NCI-H345 treated with DMSO at 0.1 percent for 48 hours (cell line): ENCODE measurements at regions not wholly inside any gene's neighbourhood (a gene's known extent, or its start where the extent isn't known, plus 50 kb on each side); places are given as distances from the start of the nearest gene placed in this dataset.
"Not testable (repeated sequence)": the region's sequence is repeated elsewhere in the genome, so short reads cannot be mapped to it uniquely, and the experiment has no call there.

Experiments used
- DNase-seq: peaks from one replicate; lab custom pipeline; 2025; ENCODE audit not compliant: unreplicated experiment; lab: John Stamatoyannopoulos, UW

- no peak for DNase-seq
These were observed 164.3 kb downstream of the TMEM121 start for GRCh38 chr14:105690671-105691070.

GRCh38 chr14:105691321-105692109 is 165.1 kb downstream of the TMEM121 start:
- DNase-seq: not testable (repeated sequence)

GRCh38 chr14:105692110-105692685 is 165.8 kb downstream of the TMEM121 start:
- DNase-seq: not testable (repeated sequence)

- no peak for DNase-seq
These were observed 168.6 kb downstream of the TMEM121 start for GRCh38 chr14:105694961-105695360.

GRCh38 chr14:105696388-105696787 is 170.0 kb downstream of the TMEM121 start:
- DNase-seq: not testable (repeated sequence)

GRCh38 chr14:105697414-105697813 is 171.0 kb downstream of the TMEM121 start:
- DNase-seq: not testable (repeated sequence)

GRCh38 chr14:105697955-105698354 is 171.6 kb downstream of the TMEM121 start:
- DNase-seq: not testable (repeated sequence)

- not testable (repeated sequence) for DNase-seq
These were observed 172.7 kb downstream of the TMEM121 start for GRCh38 chr14:105698940-105699556.

- DNase-seq: not testable (repeated sequence)
These were observed 173.3 kb downstream of the TMEM121 start for GRCh38 chr14:105699706-105700105.

- DNase-seq: not testable (repeated sequence)
These were observed 173.8 kb downstream of the TMEM121 start for GRCh38 chr14:105700146-105700545.

- DNase-seq: no peak
These were observed 174.4 kb downstream of the TMEM121 start for GRCh38 chr14:105700622-105701288.

- no peak for DNase-seq
These were observed 175.3 kb downstream of the TMEM121 start for GRCh38 chr14:105701456-105702274.

GRCh38 chr14:105702275-105702817 is 176.0 kb downstream of the TMEM121 start:
- DNase-seq: no peak

- DNase-seq: not testable (repeated sequence)
These were observed 176.8 kb downstream of the TMEM121 start for GRCh38 chr14:105703044-105703665.

- not testable (repeated sequence) for DNase-seq
These were observed 177.7 kb downstream of the TMEM121 start for GRCh38 chr14:105704091-105704490.

GRCh38 chr14:105704492-105704891 is 178.1 kb downstream of the TMEM121 start:
- DNase-seq: not testable (repeated sequence)

GRCh38 chr14:105705512-105705861 is 179.1 kb downstream of the TMEM121 start:
- DNase-seq: not testable (repeated sequence)

- not testable (repeated sequence) for DNase-seq
These were observed 179.7 kb downstream of the TMEM121 start for GRCh38 chr14:105705862-105706700.

- not testable (repeated sequence) for DNase-seq
These were observed 180.3 kb downstream of the TMEM121 start for GRCh38 chr14:105706701-105707019.
